ENCODE measurements at regions not wholly inside any gene's neighbourhood (a gene's known extent, or its start where the extent isn't known, plus 50 kb on each side); places are given as distances from the start of the nearest gene placed in this dataset.

DNA sequence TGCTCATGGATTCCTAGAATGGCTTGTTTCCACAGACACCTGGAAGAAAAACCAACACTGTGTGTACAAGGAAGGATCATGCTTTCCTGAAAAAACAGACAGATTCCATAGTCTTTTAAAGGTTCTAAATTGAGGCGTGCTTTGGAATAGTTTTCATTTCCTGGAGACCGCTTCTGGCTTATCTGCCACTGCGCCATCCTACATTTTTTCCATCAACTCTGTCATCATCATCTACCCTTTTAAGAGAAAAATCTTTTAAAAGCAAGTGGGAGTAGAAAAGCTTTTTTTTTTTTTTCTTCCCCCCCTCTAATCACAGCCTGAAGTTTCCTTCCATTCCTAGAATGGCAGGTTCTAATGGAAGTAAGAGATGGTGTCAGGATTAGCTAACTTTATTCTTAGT is 379.4 kb upstream of the C2CD4B start:
- intact Hi-C loops (cut with DNase I) = loop anchor here in 1 of 2 donors (10.0 kb wide), 1 partner anchor 150 kb away; the partner anchor contains the start of gene TLN2
- no peak for DNase-seq
- ATAC-seq = no peak

DNA sequence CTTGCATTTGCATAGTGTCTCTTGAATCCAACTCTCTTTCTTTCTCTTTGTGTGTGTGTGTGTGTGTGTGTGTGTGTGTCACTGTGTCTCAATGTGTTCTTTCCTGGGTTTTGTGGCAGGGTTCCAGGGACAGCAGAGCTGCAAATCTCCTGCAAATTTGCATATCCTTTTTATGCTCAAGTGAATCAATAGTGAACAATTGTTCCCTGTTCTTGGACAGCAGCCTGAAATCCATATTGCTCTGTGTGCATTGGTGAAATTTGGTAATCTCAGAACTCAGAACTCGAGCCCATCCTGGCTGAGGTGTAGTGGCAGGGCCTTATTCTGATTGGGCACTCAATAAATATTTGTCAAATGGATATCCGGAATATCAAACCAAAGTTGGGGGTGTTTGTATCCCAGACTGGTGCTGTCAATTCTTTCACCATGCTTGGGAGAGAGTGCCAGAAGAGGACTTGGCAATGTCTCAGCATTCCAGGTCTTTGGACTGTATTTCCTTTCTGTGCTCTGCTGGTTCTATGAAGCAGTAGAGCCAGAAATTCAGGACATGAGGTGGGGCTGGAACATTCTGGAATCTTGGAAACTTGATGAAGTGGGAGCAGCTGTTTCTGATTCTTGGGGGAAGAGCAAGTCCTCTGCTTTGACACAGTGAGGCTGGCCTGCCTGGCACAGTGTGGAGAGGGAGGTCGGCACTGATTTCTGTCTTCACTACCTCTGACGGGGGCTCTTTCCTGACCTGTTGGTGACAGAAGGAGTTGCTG is 380.6 kb upstream of the C2CD4B start:
- intact Hi-C loops (cut with DNase I) = loop anchor here in 1 of 2 donors (10.0 kb wide), 1 partner anchor 151 kb away; the partner anchor contains the start of gene TLN2

DNA sequence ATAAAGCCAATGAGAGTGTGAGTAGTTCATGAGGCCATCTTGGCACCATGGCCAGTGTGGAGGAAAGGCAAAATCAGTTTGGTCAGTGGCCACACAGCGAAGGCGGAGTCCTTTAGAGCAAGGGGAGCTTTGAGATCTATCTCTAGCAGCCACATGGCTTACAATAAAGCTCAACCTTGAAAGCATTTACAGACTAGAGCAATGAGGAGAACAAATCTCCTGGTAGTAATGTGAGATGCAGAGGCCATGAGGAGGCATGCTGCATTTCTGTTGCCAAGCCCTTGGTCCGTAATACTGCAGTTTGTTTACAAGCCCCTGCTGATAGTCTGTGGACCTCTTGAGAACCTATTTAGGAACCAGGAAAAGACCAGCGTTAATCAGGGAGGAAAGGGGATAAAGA is 381.5 kb upstream of the C2CD4B start:
- intact Hi-C loops (cut with DNase I) = loop anchor here in 1 of 2 donors (10.0 kb wide), 1 partner anchor 152 kb away; the partner anchor contains the start of gene TLN2
- no peak for DNase-seq
- no peak for ATAC-seq

More for the DNA sequence above, 380.6 kb upstream of the C2CD4B start:
- ATAC-seq = peak; percentile 55 to 63
- DNase-seq = peak; percentile 31

DNA sequence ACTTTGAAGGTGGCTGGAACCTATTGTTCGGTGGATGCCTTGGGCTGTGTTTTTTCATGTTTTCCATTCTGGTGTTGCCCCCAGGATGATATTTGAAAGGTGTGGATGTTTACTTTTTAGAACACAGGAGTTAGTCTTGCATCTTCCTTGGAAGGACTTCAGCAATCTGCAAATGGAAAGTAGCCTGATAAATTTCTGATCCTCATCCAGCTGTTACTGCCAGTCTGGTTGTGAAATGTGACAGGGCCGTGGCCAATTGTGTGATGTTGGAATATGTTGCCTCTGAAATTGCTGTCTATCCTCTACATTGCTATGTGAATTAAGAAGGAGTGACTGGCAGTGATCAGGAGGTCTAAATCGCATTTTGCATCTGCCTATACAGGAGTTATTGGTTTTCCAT is 382.5 kb upstream of the C2CD4B start:
- no peak for DNase-seq
- peak in 1 of 2 donors; percentile 39 for ATAC-seq
- intact Hi-C loops (cut with DNase I) = loop anchor here in 1 of 2 donors (10.0 kb wide), 1 partner anchor 153 kb away; the partner anchor contains the start of gene TLN2

DNA sequence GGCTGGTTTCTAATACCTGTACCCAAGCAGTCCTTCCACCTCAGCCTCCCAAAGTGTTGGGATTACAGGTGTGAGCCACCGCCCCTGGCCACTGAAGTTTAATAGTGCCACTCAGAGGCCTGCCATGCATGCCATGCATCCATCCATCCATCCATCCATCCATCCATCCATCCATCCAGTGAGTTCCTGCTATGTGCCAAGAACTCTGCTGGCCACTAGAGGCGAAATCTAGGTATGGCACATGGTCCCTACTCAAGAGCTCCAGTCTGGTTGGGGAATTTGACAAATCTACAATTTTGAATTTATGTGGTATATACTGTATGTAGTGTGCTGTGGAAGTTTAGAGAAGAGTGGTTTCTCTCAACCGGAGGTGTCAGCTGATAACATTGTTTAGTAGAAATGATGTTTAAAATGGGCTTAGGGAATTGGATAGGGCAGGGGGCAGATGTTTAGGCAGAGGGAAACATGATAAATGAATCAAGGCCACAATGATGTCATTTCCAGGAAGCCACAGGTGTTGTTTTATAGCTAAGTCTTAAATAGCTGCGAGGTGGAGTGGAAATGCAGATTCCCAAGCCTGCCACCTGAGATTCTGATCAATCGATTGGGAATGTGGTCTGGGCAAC is 384.4 kb upstream of the C2CD4B start:
- no peak for ATAC-seq
- intact Hi-C loops (cut with DNase I) = loop anchor here in 1 of 2 donors (10.0 kb wide), 1 partner anchor 155 kb away; the partner anchor contains the start of gene TLN2
- DNase-seq = no peak

DNA sequence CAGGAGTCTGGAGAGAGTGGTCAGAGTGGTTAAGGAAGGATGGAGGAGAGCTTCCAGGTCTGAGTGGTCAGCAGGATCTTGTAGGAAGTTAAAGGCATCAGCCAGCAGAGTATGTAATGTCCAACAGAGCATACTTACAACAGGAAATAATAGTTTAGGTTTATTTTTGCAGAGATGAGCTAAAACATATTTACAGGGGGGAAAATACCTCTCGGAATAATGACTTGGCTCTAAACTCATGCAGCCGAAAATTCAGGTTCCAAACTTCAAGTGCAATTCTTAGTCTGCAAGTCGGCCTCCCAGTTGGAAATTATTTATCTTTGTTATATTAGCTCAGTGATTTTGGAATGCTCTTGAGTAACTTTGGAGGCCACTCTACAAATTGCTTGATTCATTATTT is 385.0 kb upstream of the C2CD4B start:
- no peak for ATAC-seq
- intact Hi-C loops (cut with DNase I) = loop anchor here in 1 of 2 donors (10.0 kb wide), 1 partner anchor 95 kb away; no protein-coding TSS in a partner anchor
- no peak for DNase-seq

DNA sequence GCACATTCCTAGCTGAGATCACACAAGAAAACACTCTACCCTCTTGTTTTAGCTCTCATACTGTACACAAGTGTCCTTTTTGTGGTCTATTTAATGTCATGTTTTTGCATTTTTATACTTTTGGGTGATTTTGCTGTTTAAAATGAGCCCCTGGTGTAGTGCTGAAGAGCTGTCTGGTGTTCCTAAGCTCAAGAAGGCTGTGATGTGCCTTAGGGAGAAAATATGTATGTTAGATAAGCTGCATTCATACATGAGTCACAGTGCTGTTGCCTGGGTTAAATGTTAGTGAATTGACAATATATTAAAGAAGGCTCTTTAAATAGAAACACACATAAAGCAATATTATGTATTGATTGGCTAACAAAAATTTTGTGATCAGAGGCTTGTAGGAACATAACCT is 387.4 kb upstream of the C2CD4B start:
- ATAC-seq (no peak), DNase-seq (no peak)
- intact Hi-C loops (cut with DNase I) = loop anchor here in 1 of 2 donors (10.0 kb wide), 1 partner anchor 92 kb away; no protein-coding TSS in a partner anchor

DNA sequence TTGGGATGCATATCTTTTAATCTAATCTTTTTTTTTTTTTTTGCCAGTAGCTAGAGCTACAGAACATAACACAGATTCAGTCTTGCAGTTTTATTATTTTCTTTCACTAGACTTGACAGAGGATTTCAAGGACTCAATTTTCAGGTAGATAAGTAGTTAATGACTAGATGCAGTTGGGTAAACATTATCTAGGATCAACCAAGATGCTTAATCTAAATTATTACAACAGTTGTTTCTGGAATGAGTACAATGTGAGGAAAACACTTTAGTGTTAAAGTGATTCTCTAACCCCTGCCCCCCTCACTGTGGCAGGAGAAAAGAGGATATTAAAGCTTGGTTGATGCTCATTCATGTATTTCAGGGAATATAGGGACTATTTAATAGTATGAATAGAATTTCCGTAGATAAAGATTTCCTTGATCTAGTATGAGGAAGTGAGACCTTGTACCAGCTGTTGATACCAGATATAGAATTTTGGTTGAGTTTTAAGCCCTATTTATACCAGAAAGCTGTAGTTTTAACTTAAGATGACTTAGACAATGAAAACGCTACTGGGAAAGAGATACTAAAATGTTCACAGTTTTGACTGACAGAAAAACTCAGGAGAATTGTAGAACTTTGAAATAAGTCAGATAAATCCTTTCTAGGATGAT is 389.0 kb upstream of the C2CD4B start:
- intact Hi-C loops (cut with DNase I) = loop anchor here in 1 of 2 donors (10.0 kb wide), 1 partner anchor 91 kb away; no protein-coding TSS in a partner anchor

DNA sequence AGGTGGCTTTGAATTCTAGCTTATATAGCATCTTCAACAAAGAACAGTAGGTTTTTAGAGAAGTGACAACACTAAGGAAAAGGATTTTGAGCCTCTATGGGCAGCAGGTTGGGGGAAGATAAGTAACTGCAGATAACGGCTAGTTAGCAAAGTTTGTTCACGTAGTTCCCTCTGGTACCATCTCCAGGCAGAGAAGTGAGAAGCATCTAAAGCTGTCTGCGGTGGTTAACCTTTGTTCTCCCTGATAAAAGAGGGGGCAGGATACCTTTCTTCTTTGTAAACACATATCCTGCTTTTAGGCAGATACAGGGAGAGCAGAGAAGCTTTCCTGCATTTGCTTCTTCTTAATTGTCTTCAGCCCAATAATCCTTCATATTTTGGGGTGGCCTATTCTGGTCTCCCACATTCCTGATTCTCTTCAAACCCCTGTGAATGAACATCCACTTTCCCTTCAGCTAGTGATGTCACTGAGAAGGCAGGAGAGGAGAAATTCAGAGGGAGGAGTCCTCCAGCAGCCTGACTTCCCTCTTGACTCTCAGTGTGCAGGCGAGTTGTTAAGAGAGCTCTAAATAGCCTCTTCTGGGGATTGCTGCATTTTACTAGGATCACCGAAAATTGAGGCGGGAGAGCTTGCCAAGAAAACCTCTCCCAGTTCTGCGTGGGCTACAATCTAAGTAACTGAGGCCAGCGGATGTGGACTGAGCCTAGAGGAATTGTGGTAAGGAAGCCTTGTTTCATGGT is 393.7 kb upstream of the C2CD4B start:
- peak; percentile 86 to 87 for ATAC-seq
- intact Hi-C loops (cut with DNase I) = loop anchor here in 1 of 2 donors (10.0 kb wide), 1 partner anchor 86 kb away; no protein-coding TSS in a partner anchor
- peak; percentile 72 for DNase-seq

More for the DNA sequence above, 389.0 kb upstream of the C2CD4B start:
- ATAC-seq = no peak
- DNase-seq = no peak

DNA sequence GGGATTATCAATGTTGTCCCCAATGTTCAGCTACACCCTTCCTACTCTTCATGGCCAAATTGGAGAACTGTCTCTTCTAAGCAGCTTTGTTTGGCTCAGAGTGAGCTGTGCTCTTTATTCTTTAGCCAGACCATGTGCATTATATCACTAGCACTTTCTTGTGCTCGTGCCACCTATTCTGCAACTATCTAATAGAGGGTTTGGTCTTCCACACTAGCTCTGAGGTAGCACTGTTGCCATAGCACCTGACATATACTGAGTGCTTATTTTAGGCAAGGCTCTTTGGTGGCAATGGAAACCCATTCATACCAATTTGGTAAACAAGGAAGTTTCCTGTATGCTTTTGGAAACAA is 394.3 kb upstream of the C2CD4B start:
- no peak for ATAC-seq
- intact Hi-C loops (cut with DNase I) = loop anchor here in 1 of 2 donors (10.0 kb wide), 1 partner anchor 85 kb away; no protein-coding TSS in a partner anchor
- DNase-seq = no peak

DNA sequence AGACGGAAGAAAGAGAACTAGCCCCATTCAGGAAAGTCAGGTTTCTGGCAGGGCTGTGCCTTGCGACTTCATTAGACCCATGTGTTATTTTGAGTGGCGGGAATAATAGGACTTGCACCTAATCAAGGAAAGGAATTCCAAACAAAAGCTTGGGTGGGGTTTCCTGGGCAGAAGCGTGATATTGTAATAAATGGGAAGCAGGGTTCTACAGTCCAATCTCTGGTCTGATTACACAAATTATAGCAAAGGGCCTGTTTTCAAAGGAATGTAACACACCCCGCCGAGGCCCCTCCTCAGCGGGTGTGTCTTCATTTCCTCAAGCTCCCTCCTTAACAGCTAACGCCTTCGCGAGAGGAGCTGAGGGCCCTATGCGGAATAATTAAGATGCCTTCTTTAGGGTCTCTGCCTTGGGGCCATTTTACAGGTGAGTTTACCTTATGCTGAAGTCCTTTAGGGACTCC is 396.0 kb upstream of the C2CD4B start:
- intact Hi-C loops (cut with DNase I) = loop anchor here in 1 of 2 donors (10.0 kb wide), 1 partner anchor 136 kb away; no protein-coding TSS in a partner anchor
- peak; percentile 58 for DNase-seq
- ATAC-seq = peak in 1 of 2 donors; percentile 66

DNA sequence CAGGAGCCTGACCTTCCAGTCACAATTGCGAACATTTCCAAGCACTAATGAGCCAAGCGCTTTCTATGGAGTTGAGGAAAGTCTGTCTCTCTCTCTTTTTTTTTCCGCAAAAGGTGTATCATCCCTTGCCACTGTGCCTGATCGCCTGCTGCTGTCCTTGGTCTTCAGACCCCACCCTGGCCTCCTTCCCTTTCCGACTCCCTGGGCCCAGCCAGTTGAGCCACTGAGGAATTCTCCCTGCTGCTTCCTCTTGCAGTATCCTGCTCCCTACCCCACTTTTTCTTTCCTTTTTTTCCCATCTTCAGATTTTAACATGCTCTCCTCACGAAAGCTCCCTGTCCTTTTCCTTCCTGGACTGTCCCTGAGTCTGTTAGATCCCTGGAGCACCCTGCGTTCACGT is 396.5 kb upstream of the C2CD4B start:
- ATAC-seq (no peak), DNase-seq (no peak)
- intact Hi-C loops (cut with DNase I) = loop anchor here in 1 of 2 donors (10.0 kb wide), 1 partner anchor 137 kb away; no protein-coding TSS in a partner anchor

DNA sequence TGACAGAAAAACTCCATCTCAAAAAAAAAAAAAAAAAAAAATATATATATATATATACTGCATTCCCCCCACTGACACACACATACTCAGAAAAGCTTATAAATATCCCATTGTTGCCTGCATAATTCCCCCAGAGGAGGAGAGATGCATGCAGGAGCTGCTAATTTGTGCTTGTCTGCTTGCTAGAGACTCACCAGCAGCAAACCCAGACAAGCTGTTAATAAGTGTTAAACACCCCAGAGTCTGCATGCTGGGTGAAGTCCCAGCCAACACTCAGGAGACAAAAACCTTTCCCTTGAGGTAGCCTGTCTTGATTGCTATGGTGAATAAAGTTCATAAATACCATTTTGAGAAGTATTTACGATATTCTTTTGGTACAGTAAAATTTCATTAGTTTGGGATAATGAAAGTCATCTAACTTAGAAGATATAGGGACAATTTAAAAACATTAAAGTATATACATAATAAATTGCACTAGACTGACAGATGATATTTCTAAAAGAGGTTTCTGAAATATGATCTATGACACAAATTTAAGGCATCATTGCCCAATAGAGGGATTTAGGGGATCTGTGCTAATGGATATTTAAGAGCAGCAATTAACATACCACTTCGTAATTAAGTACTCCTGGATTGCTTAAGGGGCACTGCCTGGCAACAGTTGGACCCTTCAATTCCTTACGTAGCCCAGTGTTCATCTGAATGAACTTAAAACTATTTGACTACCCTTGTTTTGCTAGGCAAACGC is 400.0 kb upstream of the C2CD4B start:
- DNase-seq = no peak
- ATAC-seq = no peak
- intact Hi-C loops (cut with DNase I) = loop anchor here in 1 of 2 donors (10.0 kb wide), 1 partner anchor 140 kb away; no protein-coding TSS in a partner anchor

DNA sequence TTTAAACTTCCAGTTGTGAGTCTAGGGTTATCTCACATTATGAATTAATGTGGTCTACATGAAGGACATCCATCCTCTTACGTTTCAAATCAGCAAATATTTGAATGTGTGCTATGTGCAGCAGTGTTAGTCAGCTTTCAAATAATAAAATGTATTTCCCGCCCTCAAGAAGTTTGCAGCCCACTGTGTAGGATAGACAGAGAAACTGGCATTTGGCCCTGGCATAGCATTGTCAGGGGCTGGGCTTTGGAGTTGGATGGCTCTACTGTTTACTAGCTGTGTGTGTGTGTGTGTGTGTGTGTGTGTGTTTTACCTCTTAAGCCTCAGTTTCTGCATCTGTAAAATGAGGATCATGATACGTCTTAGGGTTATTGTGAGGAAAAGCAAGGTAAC is 400.5 kb upstream of the C2CD4B start:
- no peak for DNase-seq
- intact Hi-C loops (cut with DNase I) = loop anchor here in 1 of 2 donors (10.0 kb wide), 1 partner anchor 141 kb away; no protein-coding TSS in a partner anchor
- ATAC-seq = no peak

DNA sequence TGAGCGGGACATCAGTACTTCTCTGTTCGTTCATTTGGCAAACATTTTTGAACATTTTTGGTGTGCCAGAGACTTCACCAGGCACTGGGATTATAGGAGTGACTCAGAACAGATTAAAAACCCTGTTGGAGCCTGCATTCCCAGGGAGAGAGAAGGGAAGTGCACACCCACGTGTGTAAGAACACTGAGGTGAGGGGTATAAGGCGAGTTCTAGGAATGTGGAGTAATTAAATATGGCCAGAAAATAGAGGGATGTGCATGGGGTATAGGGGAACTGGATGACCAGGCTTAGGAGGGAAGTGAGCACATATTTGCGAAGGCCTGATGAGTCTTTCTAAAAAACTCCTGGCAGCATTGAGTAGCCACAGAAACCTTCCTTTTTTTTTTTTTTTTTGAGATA is 401.2 kb upstream of the C2CD4B start:
- ATAC-seq (peak in 1 of 2 donors; percentile 11), DNase-seq (no peak)
- intact Hi-C loops (cut with DNase I) = loop anchor here in 1 of 2 donors (10.0 kb wide), 1 partner anchor 141 kb away; no protein-coding TSS in a partner anchor

DNA sequence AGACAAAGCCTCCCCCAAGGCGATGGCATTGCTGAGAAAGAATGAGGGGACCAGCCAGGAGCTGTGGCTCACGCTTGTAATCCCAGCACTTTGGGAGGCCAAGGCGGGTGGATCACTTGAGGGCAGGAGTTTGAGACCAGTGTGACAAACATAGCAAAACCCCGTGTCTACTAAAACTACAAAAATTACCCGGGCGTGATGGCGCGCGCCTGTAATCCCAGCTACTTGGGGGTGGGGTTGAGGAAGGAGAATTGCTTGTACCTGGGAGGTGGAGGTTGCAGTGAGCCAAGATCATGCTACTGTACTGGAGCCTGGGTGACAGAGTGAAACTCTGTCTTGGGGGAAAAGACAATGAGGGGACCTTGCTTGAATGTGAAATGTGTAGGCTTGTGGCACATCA is 402.4 kb upstream of the C2CD4B start:
- DNase-seq = no peak
- intact Hi-C loops (cut with DNase I) = loop anchor here in 1 of 2 donors (10.0 kb wide), 1 partner anchor 143 kb away; no protein-coding TSS in a partner anchor
- no peak for ATAC-seq

DNA sequence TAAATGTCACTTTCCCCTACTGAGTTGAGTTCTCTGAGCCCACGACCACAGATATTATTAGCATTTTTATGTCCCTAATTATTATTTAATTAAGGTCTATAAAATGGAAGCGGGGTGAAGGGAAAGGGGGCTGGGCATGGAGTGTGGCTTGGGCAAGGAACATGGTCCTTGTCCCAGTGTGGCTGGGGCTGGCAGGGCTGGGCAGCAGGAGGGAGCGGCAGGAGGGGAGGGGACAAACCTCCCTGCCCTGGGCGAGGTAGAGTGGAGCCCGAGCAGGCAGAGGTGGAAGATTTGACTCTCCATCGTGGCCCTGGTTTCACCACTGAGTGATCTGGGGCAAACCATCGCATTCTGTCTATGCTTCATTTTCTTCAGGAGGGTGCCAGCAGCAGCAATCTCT is 402.9 kb upstream of the C2CD4B start:
- intact Hi-C loops (cut with DNase I) = loop anchor here in 1 of 2 donors (10.0 kb wide), 1 partner anchor 143 kb away; no protein-coding TSS in a partner anchor
- no peak for DNase-seq
- no peak for ATAC-seq
